ENCODE measurements at regions not wholly inside any gene's neighbourhood (a gene's known extent, or its start where the extent isn't known, plus 50 kb on each side); places are given as distances from the start of the nearest gene placed in this dataset.

DNA sequence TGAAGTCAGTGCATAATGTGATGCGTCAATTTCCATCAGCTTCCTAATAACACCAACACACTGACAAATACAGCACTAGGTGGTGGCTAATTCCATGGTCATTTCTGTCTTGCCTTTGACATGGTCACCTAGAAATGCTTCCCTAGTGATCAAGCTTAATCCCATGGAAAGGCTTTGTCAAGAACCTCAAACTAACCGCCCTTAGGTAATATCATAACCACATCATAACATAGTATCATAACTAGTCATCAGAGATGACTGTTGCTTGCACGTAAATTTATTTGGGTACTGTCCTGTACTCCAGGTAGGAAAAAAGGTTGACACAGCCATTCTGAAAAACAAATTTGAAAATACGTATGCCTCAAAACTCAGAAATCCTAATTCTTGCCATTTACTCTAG, 471.8 kb downstream of the IRS1 start:
- TF ChIP-seq, protein P1, sequence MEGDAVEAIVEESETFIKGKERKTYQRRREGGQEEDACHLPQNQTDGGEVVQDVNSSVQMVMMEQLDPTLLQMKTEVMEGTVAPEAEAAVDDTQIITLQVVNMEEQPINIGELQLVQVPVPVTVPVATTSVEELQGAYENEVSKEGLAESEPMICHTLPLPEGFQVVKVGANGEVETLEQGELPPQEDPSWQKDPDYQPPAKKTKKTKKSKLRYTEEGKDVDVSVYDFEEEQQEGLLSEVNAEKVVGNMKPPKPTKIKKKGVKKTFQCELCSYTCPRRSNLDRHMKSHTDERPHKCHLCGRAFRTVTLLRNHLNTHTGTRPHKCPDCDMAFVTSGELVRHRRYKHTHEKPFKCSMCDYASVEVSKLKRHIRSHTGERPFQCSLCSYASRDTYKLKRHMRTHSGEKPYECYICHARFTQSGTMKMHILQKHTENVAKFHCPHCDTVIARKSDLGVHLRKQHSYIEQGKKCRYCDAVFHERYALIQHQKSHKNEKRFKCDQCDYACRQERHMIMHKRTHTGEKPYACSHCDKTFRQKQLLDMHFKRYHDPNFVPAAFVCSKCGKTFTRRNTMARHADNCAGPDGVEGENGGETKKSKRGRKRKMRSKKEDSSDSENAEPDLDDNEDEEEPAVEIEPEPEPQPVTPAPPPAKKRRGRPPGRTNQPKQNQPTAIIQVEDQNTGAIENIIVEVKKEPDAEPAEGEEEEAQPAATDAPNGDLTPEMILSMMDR (IDR thresholded peaks at IDR 0.05; ENCODE audit: borderline replicate concordance) = no peak
- intact Hi-C loops (cut with micrococcal nuclease) = no loop called here
- no peak overlapping the region for H3K27ac ChIP-seq (replicated peaks)
- DNase-seq = no peak
- H3K4me1 ChIP-seq = no peaks in the 10 kb centered on the region
- no peaks in the 10 kb centered on the region for H3K36me3 ChIP-seq
- H3K27me3 ChIP-seq (ENCODE audit: low read depth) = no peaks in the 10 kb centered on the region
- H3K9me3 ChIP-seq (replicated peaks) = no peaks in the 10 kb centered on the region
- no peak overlapping the region for H3K4me3 ChIP-seq

DNA sequence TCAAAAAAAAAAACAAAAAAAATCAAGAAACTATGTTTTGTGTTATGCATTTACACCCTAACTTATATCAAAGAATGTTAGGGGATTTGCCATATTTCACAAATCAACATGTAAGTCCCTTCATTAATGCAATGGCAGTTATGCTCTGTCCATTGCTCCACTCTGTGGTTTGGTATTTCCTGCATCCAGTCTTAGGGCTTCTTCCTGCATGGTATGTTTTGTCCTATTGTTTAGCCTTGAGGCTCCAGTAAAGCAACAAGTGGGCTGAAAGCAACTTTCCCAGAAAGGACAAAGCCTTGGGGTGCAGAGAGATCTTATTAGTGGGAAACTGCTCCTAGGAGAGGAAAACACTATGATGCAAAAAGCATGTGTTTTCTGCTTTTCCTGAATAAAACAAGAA, 474.1 kb downstream of the IRS1 start:
- no peaks in the 10 kb centered on the region for H3K36me3 ChIP-seq
- TF ChIP-seq, protein P1 (IDR thresholded peaks at IDR 0.05; ENCODE audit: borderline replicate concordance) = no peak
- no peak overlapping the region for H3K27ac ChIP-seq (replicated peaks)
- intact Hi-C loops (cut with micrococcal nuclease) = no loop called here
- no peaks in the 10 kb centered on the region for H3K27me3 ChIP-seq (ENCODE audit: low read depth)
- no peaks in the 10 kb centered on the region for H3K4me1 ChIP-seq
- DNase-seq = no peak
- H3K4me3 ChIP-seq = no peak overlapping the region
- no peaks in the 10 kb centered on the region for H3K9me3 ChIP-seq (replicated peaks)

DNA sequence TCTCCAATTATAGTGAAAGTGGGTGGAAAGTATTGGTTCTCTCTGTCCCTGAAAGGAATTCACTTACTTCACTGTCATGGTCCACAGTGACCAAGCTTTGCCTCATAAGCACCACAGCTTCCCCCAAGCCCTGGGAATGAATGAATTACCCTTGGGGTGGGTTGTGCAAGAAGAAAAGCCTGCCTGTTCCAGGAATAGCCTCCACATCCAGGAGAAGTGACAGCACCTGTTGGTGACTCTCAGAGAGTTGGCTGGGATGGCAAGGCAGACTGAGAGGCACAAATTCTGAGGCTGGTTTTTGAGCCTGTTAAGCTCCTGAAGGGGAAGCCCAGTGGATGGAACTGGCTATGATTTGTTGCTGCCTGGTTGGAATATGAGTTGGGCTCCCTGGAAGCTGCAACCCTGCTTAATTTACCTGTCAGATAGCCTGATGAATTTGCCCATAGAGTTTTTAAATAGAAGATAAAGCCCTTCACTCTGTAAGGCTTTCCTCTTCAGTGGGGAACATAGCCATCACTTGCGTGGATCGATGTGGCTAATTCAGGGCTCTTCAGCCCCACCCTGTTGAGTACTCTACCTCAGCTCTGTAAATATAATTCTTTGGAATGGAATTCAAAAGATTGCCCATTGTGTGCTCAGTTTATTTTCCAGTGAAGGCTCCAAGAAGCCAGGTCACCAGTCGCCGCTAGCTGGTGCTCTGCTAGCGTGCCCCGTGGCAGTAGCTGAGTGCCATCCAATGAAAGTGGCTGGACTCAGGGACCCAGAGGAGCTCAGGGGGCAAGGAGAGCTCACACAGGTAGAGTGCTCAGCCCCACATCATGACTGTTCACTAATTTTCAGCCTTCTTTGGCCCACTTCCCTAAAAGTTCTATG, 479.3 kb downstream of the IRS1 start:
- Histone ChIP-seq H3K36me3 (no peaks in the 10 kb centered on the region), H3K27me3 (ENCODE audit: low read depth) (no peaks in the 10 kb centered on the region), H3K4me1 (no peaks in the 10 kb centered on the region), H3K9me3 (replicated peaks) (no peaks in the 10 kb centered on the region), H3K4me3 (no peak overlapping the region), H3K27ac (replicated peaks) (no peak overlapping the region)
- no peak for DNase-seq
- intact Hi-C loops (cut with micrococcal nuclease) = no loop called here
- TF ChIP-seq, protein P1 (IDR thresholded peaks at IDR 0.05; ENCODE audit: borderline replicate concordance) = no peak

DNA sequence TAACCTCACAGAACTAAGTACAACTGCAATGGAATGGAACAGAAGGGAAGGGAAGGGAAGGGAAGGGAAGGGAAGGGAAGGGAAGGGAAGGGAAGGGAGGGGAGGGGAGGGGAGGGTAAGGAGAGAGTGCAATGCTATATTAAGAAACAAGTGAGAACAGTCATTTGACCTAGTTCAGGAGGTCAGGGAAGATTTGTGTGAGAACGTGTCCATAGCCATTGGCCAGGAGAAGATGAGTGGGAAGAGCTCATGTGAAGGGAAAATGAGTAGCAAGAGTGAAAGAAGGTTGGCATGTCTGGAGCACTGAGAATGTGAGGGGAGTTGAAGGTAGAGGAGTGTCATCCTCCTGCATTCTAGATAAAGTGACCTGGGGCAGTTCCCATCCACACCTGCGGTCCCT, 481.6 kb downstream of the IRS1 start:
- Histone ChIP-seq H3K4me1 (no peaks in the 10 kb centered on the region), H3K27ac (replicated peaks) (no peak overlapping the region), H3K36me3 (no peaks in the 10 kb centered on the region), H3K27me3 (ENCODE audit: low read depth) (no peaks in the 10 kb centered on the region), H3K4me3 (no peak overlapping the region), H3K9me3 (replicated peaks) (no peaks in the 10 kb centered on the region)
- DNase-seq = no peak
- intact Hi-C loops (cut with micrococcal nuclease) = no loop called here
- TF ChIP-seq, protein P1 (IDR thresholded peaks at IDR 0.05; ENCODE audit: borderline replicate concordance) = no peak

DNA sequence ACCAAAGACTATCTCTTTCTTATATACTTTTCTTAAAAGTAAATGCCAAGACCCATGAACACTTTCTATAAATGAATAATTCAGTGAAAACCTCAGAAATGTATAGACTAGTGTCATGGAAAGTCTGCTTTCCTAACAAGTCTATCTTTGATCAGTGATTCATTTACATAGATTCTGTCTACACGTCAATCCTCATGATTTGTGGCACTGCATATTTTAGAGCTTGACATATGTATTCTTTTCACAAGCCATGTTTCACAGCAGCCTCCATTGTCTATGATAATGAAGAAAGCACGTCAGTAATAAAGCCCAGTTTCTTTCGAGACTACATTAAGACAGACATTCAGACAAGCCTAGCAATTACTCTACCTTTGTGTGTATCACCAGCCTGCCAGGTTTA, 486.6 kb downstream of the IRS1 start:
- Histone ChIP-seq H3K36me3 (no peaks in the 10 kb centered on the region), H3K9me3 (replicated peaks) (no peaks in the 10 kb centered on the region), H3K4me1 (no peaks in the 10 kb centered on the region), H3K27ac (replicated peaks) (no peak overlapping the region), H3K4me3 (no peak overlapping the region), H3K27me3 (ENCODE audit: low read depth) (no peaks in the 10 kb centered on the region)
- TF ChIP-seq, protein P1 (IDR thresholded peaks at IDR 0.05; ENCODE audit: borderline replicate concordance) = no peak
- DNase-seq = no peak
- intact Hi-C loops (cut with micrococcal nuclease) = no loop called here

All from left ventricle myocardium inferior (tissue), 1 donor.